WTC11 (cell line): ENCODE measurements at regions not wholly inside any gene's neighbourhood (a gene's known extent, or its start where the extent isn't known, plus 50 kb on each side); places are given as distances from the start of the nearest gene placed in this dataset.

Source experiments
- ATAC-seq: fragments of 200-7000 bp; cut with Tn5 transposase; 2 replicates; pipeline ENCODE4 v1.10.0; 2021; ENCODE audit warnings: mild to moderate bottlenecking, moderate library complexity
- CTCF ChIA-PET: fragments of 300-600 bp; sonication (Branson Sonifier 250); formaldehyde crosslinking; loops from one replicate; lab custom pipeline; 2021; ENCODE audit warnings: antibody characterized with exemption; lab: Charles Lee
- POLR2A ChIA-PET: fragments of 350-600 bp; sonication (Branson Sonifier 250); formaldehyde crosslinking; loops from one replicate; lab custom pipeline; 2021; ENCODE audit warnings: antibody characterized with exemption; lab: Charles Lee
- DNase-seq: peaks from one replicate; pipeline ENCODE4 v3.0.0; 2021; ENCODE audit warnings: low spot score
- H3K27ac Mint-ChIP-seq: 2 replicates; pipeline ENCODE4 v1.8.0; 2021; ENCODE audit warnings: mixed read lengths
- H3K27me3 Mint-ChIP-seq: 2 replicates; pipeline ENCODE4 v1.8.0; 2021; ENCODE audit warnings: low read depth, mild to moderate bottlenecking, moderate library complexity, mixed read lengths
- H3K36me3 Mint-ChIP-seq: 2 replicates; pipeline ENCODE4 v1.8.0; 2021; ENCODE audit warnings: mixed read lengths
- H3K4me1 Mint-ChIP-seq: 2 replicates; pipeline ENCODE4 v1.8.0; 2022; ENCODE audit warnings: mixed read lengths
- H3K4me3 Mint-ChIP-seq: 2 replicates; pipeline ENCODE4 v1.8.0; 2021; ENCODE audit warnings: mild to moderate bottlenecking, moderate library complexity, mixed read lengths
- H3K9me3 Mint-ChIP-seq: 2 replicates; pipeline ENCODE4 v1.8.0; 2021; ENCODE audit warnings: mixed read lengths
- CREB1 ChIP-seq: sonication (generic); formaldehyde crosslinking; IDR thresholded peaks from 2 replicates; pipeline ENCODE4 v1.8.0; 2023; ENCODE audit warnings: mild to moderate bottlenecking, missing genetic modification reagents
- ESRRA ChIP-seq: sonication (generic); formaldehyde crosslinking; IDR thresholded peaks from 2 replicates; pipeline ENCODE4 v1.8.1; 2022; ENCODE audit warnings: mild to moderate bottlenecking, missing genetic modification reagents, borderline replicate concordance
- GRHL2 ChIP-seq: fragments of 250-450 bp; sonication (Bioruptor Pico); IDR thresholded peaks from 2 replicates; pipeline ENCODE4 v1.8.0; 2022; ENCODE audit warnings: mild to moderate bottlenecking, moderate library complexity; ENCODE audit not compliant: insufficient replicate concordance, severe bottlenecking
- GTF2I ChIP-seq: fragments of 250-450 bp; sonication (Bioruptor Pico); conservative IDR thresholded peaks from 2 replicates; pipeline ENCODE4 v1.4.0; 2021; ENCODE audit warnings: mild to moderate bottlenecking
- NR1H2 ChIP-seq: sonication (generic); formaldehyde crosslinking; IDR thresholded peaks from 2 replicates; pipeline ENCODE4 v1.9.0; 2021; ENCODE audit warnings: mild to moderate bottlenecking, moderate library complexity, missing genetic modification reagents
- NR2C2 ChIP-seq: sonication (generic); formaldehyde crosslinking; IDR thresholded peaks from 2 replicates; pipeline ENCODE4 v1.8.0; 2022; ENCODE audit warnings: mild to moderate bottlenecking, missing genetic modification reagents
- NR3C1 ChIP-seq: sonication (generic); formaldehyde crosslinking; conservative IDR thresholded peaks from 2 replicates; pipeline ENCODE4 v1.8.1; 2023; ENCODE audit warnings: low read depth, mild to moderate bottlenecking, missing genetic modification reagents
- OVOL2 ChIP-seq: fragments of 250-450 bp; sonication (Bioruptor Pico); IDR thresholded peaks from 2 replicates; pipeline ENCODE4 v1.9.0; 2021; ENCODE audit warnings: mild to moderate bottlenecking, borderline replicate concordance
- TCF7 ChIP-seq: sonication (generic); formaldehyde crosslinking; IDR thresholded peaks from 2 replicates; pipeline ENCODE4 v1.8.0; 2022; ENCODE audit warnings: mild to moderate bottlenecking, low read depth, missing genetic modification reagents, moderate library complexity
- TEAD1 ChIP-seq: sonication (generic); formaldehyde crosslinking; IDR thresholded peaks from 2 replicates; pipeline ENCODE4 v1.8.0; 2022; ENCODE audit warnings: mild to moderate bottlenecking, missing genetic modification reagents
- ZNF138 ChIP-seq: sonication (generic); formaldehyde crosslinking; conservative IDR thresholded peaks from 2 replicates; pipeline ENCODE4 v1.8.1; 2022; ENCODE audit warnings: mild to moderate bottlenecking, moderate library complexity, missing genetic modification reagents
- ZNF396 ChIP-seq: fragments of 250-450 bp; sonication (Bioruptor Pico); IDR thresholded peaks from 2 replicates; pipeline ENCODE4 v1.8.0; 2021; ENCODE audit warnings: mild to moderate bottlenecking, moderate library complexity, borderline replicate concordance
- ZNF423 ChIP-seq: fragments of 250-450 bp; sonication (Bioruptor Pico); IDR thresholded peaks from 2 replicates; pipeline ENCODE4 v2.1.2; 2022; ENCODE audit warnings: mild to moderate bottlenecking, moderate library complexity
- ZNF671 ChIP-seq: fragments of 250-450 bp; sonication (Bioruptor Pico); IDR thresholded peaks from 2 replicates; pipeline ENCODE4 v1.8.0; 2021; ENCODE audit warnings: mild to moderate bottlenecking
- TF ChIP-seq, protein P1 (sequence below): sonication (generic); formaldehyde crosslinking; IDR thresholded peaks from 2 replicates; pipeline ENCODE4 v1.8.0; 2023; ENCODE audit warnings: missing genetic modification reagents, mild to moderate bottlenecking, borderline replicate concordance
- TF ChIP-seq, protein P2 (sequence below): fragments of 250-450 bp; sonication (Bioruptor Pico); IDR thresholded peaks from 2 replicates; pipeline ENCODE4 v1.9.0; 2021; ENCODE audit warnings: mild to moderate bottlenecking

DNA sequence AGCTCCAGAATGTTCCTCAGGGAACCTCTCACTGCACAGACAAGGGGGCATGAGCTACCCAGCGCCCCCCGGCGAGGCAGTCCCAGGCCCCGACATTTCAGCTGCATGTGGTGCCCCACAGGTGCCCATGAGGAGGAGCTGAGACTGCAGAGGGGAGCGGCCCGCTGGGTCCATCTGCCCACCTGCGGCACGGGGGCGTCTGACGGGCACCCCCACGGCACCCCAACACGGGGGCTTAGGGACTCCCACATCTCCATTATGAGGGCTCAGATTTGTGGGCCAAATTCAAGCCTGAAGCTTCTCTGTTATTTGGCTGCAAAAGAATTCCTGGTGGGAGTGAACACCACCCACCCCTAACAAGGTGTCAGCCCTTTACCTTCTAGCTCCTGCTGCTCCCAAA lies 258.4 kb downstream of the UACA start:
- POLR2A ChIA-PET = no interaction called here
- peaks cover 41% of the 10 kb centered on the region for H3K4me1 Mint-ChIP-seq
- DNase-seq (no peak), ATAC-seq (no peak)
- TF ChIP-seq, protein P1, sequence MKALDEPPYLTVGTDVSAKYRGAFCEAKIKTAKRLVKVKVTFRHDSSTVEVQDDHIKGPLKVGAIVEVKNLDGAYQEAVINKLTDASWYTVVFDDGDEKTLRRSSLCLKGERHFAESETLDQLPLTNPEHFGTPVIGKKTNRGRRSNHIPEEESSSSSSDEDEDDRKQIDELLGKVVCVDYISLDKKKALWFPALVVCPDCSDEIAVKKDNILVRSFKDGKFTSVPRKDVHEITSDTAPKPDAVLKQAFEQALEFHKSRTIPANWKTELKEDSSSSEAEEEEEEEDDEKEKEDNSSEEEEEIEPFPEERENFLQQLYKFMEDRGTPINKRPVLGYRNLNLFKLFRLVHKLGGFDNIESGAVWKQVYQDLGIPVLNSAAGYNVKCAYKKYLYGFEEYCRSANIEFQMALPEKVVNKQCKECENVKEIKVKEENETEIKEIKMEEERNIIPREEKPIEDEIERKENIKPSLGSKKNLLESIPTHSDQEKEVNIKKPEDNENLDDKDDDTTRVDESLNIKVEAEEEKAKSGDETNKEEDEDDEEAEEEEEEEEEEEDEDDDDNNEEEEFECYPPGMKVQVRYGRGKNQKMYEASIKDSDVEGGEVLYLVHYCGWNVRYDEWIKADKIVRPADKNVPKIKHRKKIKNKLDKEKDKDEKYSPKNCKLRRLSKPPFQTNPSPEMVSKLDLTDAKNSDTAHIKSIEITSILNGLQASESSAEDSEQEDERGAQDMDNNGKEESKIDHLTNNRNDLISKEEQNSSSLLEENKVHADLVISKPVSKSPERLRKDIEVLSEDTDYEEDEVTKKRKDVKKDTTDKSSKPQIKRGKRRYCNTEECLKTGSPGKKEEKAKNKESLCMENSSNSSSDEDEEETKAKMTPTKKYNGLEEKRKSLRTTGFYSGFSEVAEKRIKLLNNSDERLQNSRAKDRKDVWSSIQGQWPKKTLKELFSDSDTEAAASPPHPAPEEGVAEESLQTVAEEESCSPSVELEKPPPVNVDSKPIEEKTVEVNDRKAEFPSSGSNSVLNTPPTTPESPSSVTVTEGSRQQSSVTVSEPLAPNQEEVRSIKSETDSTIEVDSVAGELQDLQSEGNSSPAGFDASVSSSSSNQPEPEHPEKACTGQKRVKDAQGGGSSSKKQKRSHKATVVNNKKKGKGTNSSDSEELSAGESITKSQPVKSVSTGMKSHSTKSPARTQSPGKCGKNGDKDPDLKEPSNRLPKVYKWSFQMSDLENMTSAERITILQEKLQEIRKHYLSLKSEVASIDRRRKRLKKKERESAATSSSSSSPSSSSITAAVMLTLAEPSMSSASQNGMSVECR = no peak
- TF ChIP-seq NR1H2 (no peak), TEAD1 (no peak)
- peaks cover 12% of the 10 kb centered on the region for H3K9me3 Mint-ChIP-seq
- no peak overlapping the region for H3K4me3 Mint-ChIP-seq
- H3K27me3 Mint-ChIP-seq = no peaks in the 10 kb centered on the region
- peaks cover 6% of the 10 kb centered on the region for H3K36me3 Mint-ChIP-seq
- CTCF ChIA-PET = interaction anchor here (0.7 to 2.2 kb wide), 11 partner anchors 12 to 901 kb away, joined by 3 to 10 read pairs (median 3); no protein-coding TSS in a partner anchor
- no peak overlapping the region for H3K27ac Mint-ChIP-seq

DNA sequence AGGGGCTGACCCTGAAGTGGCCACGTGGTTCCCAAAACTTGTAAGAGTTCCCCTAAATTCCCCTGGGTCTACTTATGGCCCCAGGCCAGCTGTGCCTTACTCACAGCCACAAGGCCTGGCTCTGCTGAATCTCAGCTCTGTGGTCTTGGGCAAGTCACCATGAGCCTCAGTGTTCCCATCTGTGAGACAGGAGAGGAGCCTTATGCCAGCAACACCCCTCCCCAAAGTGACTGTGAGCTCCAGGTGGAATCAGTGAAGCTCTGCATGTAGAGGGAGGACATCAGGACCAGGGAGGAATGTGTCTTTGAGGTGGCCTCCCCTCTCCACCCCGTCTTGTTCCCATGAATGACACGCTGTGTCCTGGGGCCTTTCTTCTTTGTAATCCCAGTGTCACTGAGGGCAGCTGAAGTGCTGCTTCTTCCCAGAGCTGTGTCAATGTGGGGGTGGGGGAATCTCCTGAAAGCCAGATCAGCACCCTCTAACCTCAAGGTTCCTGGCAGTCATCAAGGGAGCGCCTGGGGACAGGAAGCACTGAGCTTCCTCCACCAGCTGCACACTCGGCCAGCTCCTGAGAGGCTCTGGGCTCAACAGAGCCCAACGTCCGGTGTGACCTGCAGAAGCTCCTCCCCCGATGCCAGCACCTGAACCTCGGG lies 258.9 kb downstream of the UACA start:
- peaks cover 11% of the 10 kb centered on the region for H3K9me3 Mint-ChIP-seq
- POLR2A ChIA-PET = no interaction called here
- no peak overlapping the region for H3K4me3 Mint-ChIP-seq
- no peak overlapping the region for H3K27ac Mint-ChIP-seq
- DNase-seq (no peak), ATAC-seq (no peak)
- H3K27me3 Mint-ChIP-seq = no peaks in the 10 kb centered on the region
- TF ChIP-seq GTF2I (CRISPR knock-in tag) (no peak), NR3C1 (CRISPR knock-in tag) (no peak), ZNF671 (CRISPR knock-in tag) (no peak), ZNF423 (CRISPR knock-in tag) (no peak), CREB1 (CRISPR knock-in tag) (no peak), ZNF138 (CRISPR knock-in tag) (no peak), ESRRA (CRISPR knock-in tag) (no peak), OVOL2 (CRISPR knock-in tag) (no peak), ZNF396 (no peak), NR1H2 (no peak), TCF7 (CRISPR knock-in tag) (no peak), GRHL2 (CRISPR knock-in tag) (no peak), NR2C2 (CRISPR knock-in tag) (no peak)
- TF ChIP-seq, protein P2, sequence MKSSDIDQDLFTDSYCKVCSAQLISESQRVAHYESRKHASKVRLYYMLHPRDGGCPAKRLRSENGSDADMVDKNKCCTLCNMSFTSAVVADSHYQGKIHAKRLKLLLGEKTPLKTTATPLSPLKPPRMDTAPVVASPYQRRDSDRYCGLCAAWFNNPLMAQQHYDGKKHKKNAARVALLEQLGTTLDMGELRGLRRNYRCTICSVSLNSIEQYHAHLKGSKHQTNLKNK = no peak
- TF ChIP-seq, protein P1 = no peak
- TF ChIP-seq, all 79 proteins: peak for 0
- CTCF ChIA-PET = interaction anchor here (0.7 to 2.2 kb wide), 12 partner anchors 12 to 901 kb away, joined by 3 to 9 read pairs (median 3); no protein-coding TSS in a partner anchor
- peaks cover 5% of the 10 kb centered on the region; the same call in 1 of the 2 replicates for H3K36me3 Mint-ChIP-seq
- H3K4me1 Mint-ChIP-seq = peaks cover 41% of the 10 kb centered on the region
